Smooth muscle cell (in vitro differentiated cells): ENCODE measurements at regions not wholly inside any gene's neighbourhood (a gene's known extent, or its start where the extent isn't known, plus 50 kb on each side); places are given as distances from the start of the nearest gene placed in this dataset.

Experiments used
- DNase-seq: peaks from one replicate; lab custom pipeline; 2025; ENCODE audit not compliant: unreplicated experiment; lab: John Stamatoyannopoulos, UW
- H2AFZ ChIP-seq: fragments of 200-600 bp; sonication (generic); 2 replicates; pipeline ENCODE4 v1.6.0; 2016; ENCODE audit warnings: antibody characterized with exemption, low read depth, mild to moderate bottlenecking
- H3F3A ChIP-seq: fragments of 200-600 bp; sonication (generic); 2 replicates; pipeline ENCODE4 v1.6.0; 2017; ENCODE audit warnings: antibody characterized with exemption, low read depth
- H3K27ac ChIP-seq: fragments of 200-600 bp; sonication (generic); 2 replicates; pipeline ENCODE4 v1.5.1; 2016; ENCODE audit warnings: low read depth, mild to moderate bottlenecking
- H3K27me3 ChIP-seq: fragments of 200-600 bp; sonication (generic); 2 replicates; pipeline ENCODE4 v1.6.1; 2016; ENCODE audit warnings: low read depth, mild to moderate bottlenecking
- H3K36me3 ChIP-seq: fragments of 200-600 bp; sonication (generic); 2 replicates; pipeline ENCODE4 v1.5.1; 2016; ENCODE audit warnings: low read depth
- H3K4me1 ChIP-seq: fragments of 200-600 bp; sonication (generic); 2 replicates; pipeline ENCODE4 v1.5.1; 2016; ENCODE audit warnings: low read depth
- H3K4me2 ChIP-seq: fragments of 200-600 bp; sonication (generic); 2 replicates; pipeline ENCODE4 v1.6.0; 2016; ENCODE audit warnings: mild to moderate bottlenecking
- H3K4me3 ChIP-seq: fragments of 200-600 bp; sonication (generic); 2 replicates; pipeline ENCODE4 v1.5.1; 2016; ENCODE audit warnings: mild to moderate bottlenecking
- H3K79me2 ChIP-seq: fragments of 200-600 bp; sonication (generic); 2 replicates; pipeline ENCODE4 v1.6.0; 2016; ENCODE audit warnings: low read depth, mild to moderate bottlenecking
- H3K9ac ChIP-seq: fragments of 200-600 bp; sonication (generic); 2 replicates; pipeline ENCODE4 v1.6.0; 2016; ENCODE audit warnings: low read depth
- H3K9me3 ChIP-seq: fragments of 200-600 bp; sonication (generic); replicated peaks from 2 replicates; pipeline ENCODE4 v1.5.1; 2016; ENCODE audit warnings: low read depth
- H4K20me1 ChIP-seq: fragments of 200-600 bp; sonication (generic); 2 replicates; pipeline ENCODE4 v1.6.0; 2016; ENCODE audit warnings: low read depth
- CTCF ChIP-seq: fragments of 200-600 bp; sonication (generic); IDR thresholded peaks from 2 replicates; pipeline ENCODE4 v1.5.1; 2017; ENCODE audit warnings: borderline replicate concordance, mild to moderate bottlenecking, antibody characterized with exemption; ENCODE audit not compliant: insufficient read depth, poor library complexity, severe bottlenecking
- WGBS: methylation state at CpG from one replicate; pipeline ENCODE4 v1.1.7; 2016; ENCODE audit warnings: low lambda C conversion rate; 5-methylcytosine and 5-hydroxymethylcytosine counted together

- Histone ChIP-seq H3K9ac (no peak overlapping the region), H3K4me2 (no peak overlapping the region), H3K27ac (no peak overlapping the region), H3K27me3 (no peaks in the 10 kb centered on the region), H2AFZ (no peak overlapping the region), H3K4me1 (no peaks in the 10 kb centered on the region), H3K79me2 (no peaks in the 10 kb centered on the region), H3K4me3 (no peak overlapping the region), H3K36me3 (no peaks in the 10 kb centered on the region), H3F3A (no peaks in the 10 kb centered on the region), H4K20me1 (no peaks in the 10 kb centered on the region), H3K9me3 (no peaks in the 10 kb centered on the region)
- no peak for DNase-seq
- 87% methylated on average over 1 of the region's 1 CpG for WGBS
- TF ChIP-seq CTCF = no peak
Observed at GRCh38 chr13:89169951-89170350, 1498.8 kb downstream of the SLITRK5 start.

GRCh38 chr13:89181041-89181440 is 1509.9 kb downstream of the SLITRK5 start:
- H3F3A ChIP-seq = no peaks in the 10 kb centered on the region
- DNase-seq = no peak
- no peaks in the 10 kb centered on the region for H3K27me3 ChIP-seq
- no peaks in the 10 kb centered on the region for H3K79me2 ChIP-seq
- H3K4me1 ChIP-seq = no peaks in the 10 kb centered on the region
- H3K9me3 ChIP-seq = no peaks in the 10 kb centered on the region
- H2AFZ ChIP-seq = no peak overlapping the region
- H3K4me2 ChIP-seq = no peak overlapping the region
- H3K9ac ChIP-seq = no peak overlapping the region
- no peaks in the 10 kb centered on the region for H4K20me1 ChIP-seq
- no peak overlapping the region for H3K4me3 ChIP-seq
- H3K36me3 ChIP-seq = no peaks in the 10 kb centered on the region
- TF ChIP-seq CTCF = no peak
- no peak overlapping the region for H3K27ac ChIP-seq

GRCh38 chr13:89199138-89199537 is 1528.0 kb downstream of the SLITRK5 start:
- Histone ChIP-seq H3K9ac (no peak overlapping the region), H4K20me1 (no peaks in the 10 kb centered on the region), H3K4me3 (no peak overlapping the region), H2AFZ (no peak overlapping the region), H3K9me3 (no peaks in the 10 kb centered on the region), H3K79me2 (no peaks in the 10 kb centered on the region), H3K27ac (peak overlapping the region; percentile 48), H3K4me2 (no peak overlapping the region), H3K36me3 (no peaks in the 10 kb centered on the region), H3F3A (no peaks in the 10 kb centered on the region), H3K27me3 (no peaks in the 10 kb centered on the region), H3K4me1 (peaks cover 7% of the 10 kb centered on the region)
- no peak for TF ChIP-seq CTCF
- WGBS = 50% methylated on average over 4 of the region's 4 CpGs
- no peak for DNase-seq

- no peaks in the 10 kb centered on the region for H3K36me3 ChIP-seq
- WGBS = 90% methylated on average over 1 of the region's 1 CpG
Observed at GRCh38 chr13:89204435-89204834, 1533.3 kb downstream of the SLITRK5 start.

More at GRCh38 chr13:89204435-89204834, 1533.3 kb downstream of the SLITRK5 start:
- H3K4me3 ChIP-seq = no peak overlapping the region
- peaks cover 5% of the 10 kb centered on the region for H3K4me1 ChIP-seq
- no peaks in the 10 kb centered on the region for H3F3A ChIP-seq
- H3K79me2 ChIP-seq = no peaks in the 10 kb centered on the region
- H4K20me1 ChIP-seq = no peaks in the 10 kb centered on the region
- H3K4me2 ChIP-seq = no peak overlapping the region
- no peak overlapping the region for H2AFZ ChIP-seq
- H3K9me3 ChIP-seq = no peaks in the 10 kb centered on the region
- H3K27me3 ChIP-seq = no peaks in the 10 kb centered on the region
- no peak for DNase-seq
- no peak for TF ChIP-seq CTCF
- no peak overlapping the region for H3K27ac ChIP-seq
- H3K9ac ChIP-seq = no peak overlapping the region
